IPS-NIHi11 (cell line): ENCODE measurements at regions not wholly inside any gene's neighbourhood (a gene's known extent, or its start where the extent isn't known, plus 50 kb on each side); places are given as distances from the start of the nearest gene placed in this dataset.

Experiments
- DNase-seq: peaks from one replicate; pipeline ENCODE4 v3.0.0; 2012; ENCODE audit warnings: mixed read lengths, low spot score

DNA sequence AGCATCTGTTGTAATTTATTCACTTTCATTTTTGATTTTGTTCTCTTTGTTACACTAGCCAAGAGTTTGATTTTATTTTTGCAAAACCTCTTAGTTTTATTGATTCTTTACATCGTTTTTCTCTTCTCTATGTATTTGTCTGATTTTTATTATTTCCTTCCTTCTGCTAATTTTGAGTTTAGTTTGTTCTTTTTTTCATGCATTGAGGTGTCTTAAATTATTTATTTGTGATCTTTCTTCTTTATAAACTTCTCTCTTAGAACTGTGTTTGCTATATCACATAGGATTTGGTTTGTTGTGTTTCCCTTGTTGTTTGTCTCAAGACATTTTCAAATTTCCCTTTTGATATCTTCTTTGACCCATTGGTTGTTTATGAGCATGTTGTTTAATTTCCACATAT is 51.7 kb upstream of the NFKBIA start:
- no peak for DNase-seq

DNA sequence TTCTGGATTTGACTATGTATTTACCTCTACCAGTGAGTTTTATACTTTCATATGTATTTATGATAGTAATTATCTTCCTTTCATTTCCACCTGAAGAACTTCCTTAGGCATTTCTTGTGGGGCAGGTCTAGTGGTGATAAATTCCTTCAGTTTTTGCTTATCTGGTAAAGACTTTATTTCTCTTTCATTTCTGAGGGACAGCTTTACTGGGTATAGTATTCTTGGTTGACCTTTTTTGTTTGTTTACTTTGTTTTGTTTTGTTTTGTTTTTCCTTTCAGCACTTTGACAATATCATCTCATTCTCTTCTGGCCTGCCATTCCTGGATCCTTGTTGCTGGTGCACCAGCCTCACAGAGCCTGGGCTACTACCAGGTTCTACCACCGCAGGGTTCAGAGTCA is 53.9 kb upstream of the NFKBIA start:
- DNase-seq = no peak

DNA sequence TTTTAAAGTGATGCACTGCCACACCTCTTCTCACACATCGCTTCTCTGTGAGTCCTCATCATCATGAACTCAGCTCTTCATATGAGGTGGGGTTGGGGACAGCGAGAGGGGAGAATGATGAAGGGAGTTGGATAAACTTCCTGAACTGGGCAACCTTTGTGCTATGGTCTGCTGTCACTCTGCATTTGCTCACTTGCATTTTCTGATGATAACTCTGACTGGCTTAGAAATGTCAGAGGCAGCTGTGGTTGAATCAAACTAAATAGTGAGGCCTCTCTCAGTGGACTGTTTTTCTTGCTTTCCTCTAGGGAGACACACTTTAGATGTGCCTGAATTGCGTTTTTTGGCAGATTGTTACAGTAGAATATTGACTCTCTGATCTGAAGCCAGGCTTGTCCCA is 55.2 kb upstream of the NFKBIA start:
- no peak for DNase-seq

DNA sequence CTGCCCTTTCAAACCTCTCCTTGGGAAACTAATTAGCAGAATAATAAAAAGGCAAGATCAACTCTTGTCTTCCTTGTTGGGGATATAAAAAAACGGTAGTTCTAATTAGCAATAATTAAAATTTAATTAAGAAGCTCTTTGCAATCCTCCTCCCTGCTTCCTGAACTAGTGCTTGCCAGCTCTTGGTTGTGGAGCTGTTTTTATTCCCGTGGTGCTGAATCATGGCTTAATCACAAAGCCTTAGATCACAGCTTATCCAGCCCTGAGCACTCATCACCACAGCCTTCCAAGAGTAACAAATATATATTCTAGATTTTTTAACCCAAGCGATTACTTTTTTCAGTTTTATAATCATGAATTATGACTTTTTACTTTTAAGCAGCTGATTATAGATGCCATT is 63.2 kb upstream of the INSM2 start:
- peak; percentile 64 for DNase-seq

DNA sequence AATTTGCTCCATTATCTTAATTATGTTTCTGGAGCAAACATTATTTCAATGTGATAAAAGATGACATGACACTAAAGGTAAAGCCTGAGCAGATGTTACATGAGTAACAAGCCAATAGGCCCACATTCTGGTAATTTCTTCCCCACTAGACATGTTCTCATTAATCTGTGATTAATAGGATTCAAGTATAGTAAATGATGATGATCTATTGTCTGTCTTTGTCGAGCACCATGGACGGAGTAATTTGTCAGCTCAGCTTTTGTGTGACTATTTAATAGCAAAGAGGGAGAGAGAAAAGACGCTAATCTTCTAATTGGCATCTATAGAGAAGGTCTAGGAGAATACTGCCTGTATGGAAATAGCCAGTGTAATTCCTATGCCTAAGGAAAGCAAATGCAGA is 62.2 kb upstream of the INSM2 start:
- no peak for DNase-seq

DNA sequence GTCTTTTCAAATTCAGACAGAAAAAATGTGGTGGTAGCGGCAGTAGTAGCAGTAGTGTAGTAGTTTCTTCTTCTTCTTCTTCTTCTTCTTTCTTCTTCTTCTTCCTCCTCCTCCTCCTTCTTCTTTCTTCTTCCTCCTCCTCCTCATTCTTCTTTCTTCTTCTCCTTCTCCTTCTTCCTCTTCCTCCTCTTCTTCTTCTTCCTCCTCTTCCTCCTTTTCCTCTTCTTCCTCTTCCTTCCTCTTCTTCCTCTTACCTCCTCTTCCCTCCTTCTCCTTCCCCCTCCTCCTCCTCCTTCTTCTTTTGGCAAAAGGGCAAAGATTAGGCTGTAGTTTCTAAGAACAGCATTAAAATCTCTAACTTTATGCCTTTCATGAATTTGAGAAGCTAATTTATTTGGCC is 59.6 kb upstream of the INSM2 start:
- DNase-seq = no peak

DNA sequence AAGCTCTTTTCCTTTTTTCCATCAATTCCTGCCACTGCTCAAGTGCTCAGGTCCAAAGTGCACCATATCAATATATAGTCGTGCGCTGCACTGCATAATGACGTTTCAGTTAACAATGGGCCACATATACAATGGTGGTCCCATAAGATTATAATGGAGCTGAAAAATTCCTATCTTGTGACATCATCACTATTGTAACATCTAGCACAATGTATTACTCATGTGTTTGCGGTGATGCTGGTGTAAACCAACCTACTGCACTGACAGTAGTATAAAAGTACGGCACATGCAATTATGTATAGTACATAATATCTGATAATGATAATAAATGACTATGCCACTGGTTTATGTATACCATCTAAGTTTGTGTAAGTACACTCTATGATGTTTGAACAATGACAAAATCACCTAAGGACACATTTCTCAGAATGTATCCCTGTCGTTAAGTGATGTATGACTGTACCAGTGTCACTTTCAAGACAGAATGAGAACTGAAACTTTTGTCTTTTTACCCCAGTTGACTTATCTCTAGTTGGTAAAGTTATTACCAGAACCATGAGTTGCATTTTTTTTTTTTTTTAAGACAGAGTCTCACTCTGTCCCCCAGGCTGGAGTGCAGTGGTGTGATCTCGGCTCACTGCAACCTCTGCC is 53.7 kb upstream of the INSM2 start:
- DNase-seq = no peak

DNA sequence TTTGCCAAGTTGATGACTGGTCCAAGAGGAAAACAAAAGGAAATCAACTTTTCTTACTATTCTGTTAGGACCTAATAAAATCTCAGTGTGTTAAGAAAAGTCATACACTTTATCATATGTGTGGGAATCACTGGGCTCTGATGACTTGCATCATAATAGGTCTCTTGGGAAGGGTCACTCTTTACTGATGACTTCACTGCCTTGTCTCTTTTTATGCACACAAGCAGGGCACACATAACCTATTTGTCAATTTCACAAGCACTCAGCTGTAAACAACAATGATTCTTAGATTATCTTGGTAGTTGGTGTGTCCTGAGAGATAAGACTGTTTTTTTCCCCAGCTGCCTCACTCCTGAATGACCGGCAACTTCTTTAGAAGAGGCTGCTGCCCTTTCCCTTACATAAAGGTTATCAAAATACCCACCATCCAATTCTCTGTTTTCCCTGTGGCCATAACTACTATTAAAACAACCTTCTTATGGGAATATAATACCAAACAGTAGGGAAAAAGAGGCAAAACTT is 50.9 kb upstream of the INSM2 start:
- DNase-seq = no peak
